Stimulated activated naive CD4-positive, alpha-beta T cell treated with Interleukin-2 at 50 U/mL for 16 hours (primary cell): ENCODE measurements at regions not wholly inside any gene's neighbourhood (a gene's known extent, or its start where the extent isn't known, plus 50 kb on each side); places are given as distances from the start of the nearest gene placed in this dataset.

Experiments
- DNase-seq: peaks from one replicate; lab custom pipeline; 2025; lab: John Stamatoyannopoulos, UW

DNA sequence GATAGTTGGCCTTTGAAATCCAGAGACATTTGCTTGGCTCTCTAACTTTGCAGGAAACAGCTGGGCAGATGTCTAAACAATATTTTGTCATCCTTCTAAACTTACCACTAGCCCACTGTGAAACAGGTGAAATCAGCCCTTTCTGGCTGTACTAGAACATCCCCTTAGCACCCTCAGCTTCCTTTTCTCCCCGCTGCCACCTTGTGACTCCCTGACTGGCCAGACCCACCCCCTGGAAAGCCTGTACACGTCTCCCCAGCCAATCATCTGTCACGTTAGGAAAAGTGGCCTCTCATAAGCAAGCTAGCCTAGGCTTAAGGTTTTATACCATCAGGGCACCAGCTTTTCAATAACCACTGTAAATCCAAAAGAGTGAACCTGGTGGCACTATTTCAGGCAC is 88.6 kb upstream of the E2F3 start:
- DNase-seq = no peak

DNA sequence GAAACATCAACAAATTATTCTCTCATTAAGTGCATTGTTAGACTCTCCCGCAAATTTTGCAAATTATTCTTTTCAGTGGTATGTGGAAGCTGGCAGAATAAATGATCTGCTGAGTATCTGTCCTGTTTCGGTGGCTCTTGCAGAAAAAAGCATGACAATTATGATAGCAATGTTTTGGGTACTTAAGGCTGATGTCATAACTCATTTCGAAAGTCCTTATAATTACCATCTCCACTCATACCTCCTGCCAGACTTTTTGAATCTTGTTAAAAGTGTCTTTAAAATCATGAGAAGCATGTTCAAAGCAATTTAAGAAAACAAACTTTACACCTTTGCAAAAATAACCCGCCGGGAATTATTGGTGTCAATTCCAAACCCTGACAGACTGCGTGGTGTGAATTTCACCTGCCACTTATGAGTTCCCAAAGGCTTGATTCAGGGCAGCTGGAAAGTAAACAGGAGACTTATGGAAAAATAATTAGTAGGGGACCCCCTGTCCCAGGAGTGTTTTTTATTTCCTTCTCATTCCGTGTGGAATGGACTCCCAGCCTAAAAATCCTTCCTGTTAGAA is 87.6 kb upstream of the E2F3 start:
- no peak for DNase-seq

DNA sequence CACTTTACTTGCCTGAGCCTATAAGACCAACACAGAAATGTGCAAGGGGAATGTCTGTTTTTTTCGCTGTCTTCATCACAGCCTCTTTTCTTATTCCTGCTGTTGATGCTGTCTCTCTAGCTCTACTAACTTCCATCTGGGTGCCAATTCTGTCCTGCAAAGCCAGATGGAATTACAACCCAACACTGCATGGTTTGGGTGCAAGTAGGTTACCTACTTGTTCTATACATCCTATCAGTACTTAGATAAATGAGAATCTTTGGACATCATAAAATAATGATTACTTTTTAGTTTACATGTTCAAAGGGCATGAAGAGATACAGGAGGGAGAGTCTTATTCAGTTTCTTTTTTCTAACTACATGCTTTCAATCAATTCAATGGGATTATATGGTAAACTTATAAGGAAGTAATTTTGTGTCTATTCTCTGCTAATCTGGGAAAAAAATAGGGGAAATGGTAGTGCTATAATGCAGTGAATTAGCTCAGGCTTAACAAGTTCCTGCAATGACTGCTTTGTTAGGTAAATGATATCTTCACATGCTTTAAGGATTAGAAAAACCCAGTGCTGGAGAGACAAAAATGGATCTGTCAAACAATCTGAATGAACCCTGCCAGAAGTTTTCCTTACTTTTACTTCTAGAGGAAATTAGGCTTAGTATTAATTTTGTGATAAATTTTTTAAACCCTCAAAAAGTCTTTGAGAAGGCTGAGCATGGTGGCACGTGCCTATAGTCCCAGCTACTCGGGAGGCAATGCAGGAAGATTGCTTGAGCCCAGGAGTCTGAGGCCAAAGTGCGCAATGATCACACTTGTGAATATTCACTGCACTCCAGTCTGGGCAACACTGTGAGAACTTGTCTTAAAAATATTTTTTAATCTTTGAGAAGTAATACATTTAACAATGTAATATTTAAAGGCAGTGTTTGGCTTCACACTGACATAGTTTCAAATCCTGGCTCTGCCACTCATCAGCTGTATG is 86.5 kb upstream of the E2F3 start:
- no peak for DNase-seq

DNA sequence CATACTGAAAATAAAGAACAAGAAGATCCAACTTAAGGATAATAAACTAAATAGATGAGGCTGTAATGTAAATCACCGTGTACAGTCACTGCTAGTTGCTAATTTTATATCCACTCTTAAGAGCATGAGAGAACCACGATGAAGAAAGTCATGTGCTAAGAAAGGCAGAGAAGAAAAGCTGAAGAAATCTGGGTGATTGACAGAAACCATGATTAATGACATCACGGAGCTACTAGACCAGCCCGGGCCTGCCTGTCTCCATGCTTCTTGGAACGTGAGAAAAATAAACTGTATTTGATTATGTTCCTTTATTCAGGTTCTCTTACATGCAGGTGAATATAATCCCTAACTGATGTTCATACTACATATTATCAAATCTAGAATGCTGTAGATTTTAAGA is 84.2 kb upstream of the E2F3 start:
- DNase-seq = no peak

DNA sequence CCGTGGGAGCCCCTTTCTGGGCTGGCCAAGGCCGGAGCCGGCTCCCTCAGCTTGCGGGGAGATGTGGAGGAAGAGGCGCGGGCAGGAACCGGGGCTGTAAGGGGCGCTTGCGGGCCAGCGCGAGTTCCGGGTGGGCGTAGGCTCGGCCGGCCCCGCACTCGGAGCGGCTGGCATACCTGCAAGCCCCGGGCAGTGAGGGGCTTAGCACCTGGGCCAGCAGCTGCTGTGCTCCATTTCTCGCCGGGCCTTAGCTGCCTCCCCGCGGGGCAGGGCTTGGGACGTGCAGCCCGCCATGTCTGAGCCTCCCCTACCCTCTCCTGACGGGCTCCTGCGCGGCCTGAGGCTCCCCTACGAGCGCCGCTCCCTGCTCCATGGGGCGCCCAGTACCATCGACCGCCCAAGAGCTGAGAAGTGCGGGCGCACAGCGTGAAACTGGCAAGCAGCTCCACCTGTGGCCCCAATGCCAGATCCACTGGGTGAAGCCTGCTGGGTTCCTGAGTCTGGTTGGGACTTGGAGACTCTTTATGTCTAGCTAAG is 82.8 kb upstream of the E2F3 start:
- DNase-seq = no peak

DNA sequence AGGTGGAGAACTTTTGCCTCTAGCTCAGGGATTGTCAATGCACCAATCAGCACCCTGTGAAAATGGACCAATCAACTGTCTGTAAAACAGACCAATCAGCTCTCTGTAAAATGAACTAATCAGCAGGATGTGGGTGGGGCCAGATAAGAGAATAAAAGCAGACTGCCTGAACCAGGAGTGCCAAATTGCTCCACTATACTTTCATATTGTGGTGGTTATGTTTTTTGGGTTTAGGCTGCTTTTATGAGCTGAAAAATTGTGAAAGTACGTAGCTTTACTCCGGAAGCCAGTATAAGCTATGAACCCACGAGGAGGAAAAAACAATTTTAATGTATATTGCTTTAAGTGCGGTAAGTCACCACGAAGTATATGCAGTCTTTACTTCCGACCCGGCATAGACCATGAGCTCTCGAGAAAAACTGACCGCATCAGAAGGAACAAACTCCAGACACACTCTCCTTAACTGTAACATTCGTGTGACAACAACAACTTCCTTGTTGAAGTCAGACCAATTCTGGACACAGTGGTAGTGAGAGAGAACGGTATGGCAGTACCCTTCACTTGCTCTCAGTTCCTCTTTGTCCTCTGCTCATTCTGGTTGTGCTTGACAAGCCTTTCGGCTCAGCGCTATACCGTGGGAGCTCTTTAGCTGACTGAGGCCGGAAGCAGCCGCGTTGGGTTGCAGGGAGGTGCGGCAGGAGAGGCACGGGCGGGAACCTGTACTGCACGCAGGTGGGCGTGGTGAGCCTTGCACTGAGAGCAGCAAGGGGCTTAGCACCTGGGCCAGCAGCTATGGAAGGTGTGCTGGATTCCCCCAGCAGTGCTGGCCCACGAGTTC is 81.9 kb upstream of the E2F3 start:
- DNase-seq = peak; percentile 69

DNA sequence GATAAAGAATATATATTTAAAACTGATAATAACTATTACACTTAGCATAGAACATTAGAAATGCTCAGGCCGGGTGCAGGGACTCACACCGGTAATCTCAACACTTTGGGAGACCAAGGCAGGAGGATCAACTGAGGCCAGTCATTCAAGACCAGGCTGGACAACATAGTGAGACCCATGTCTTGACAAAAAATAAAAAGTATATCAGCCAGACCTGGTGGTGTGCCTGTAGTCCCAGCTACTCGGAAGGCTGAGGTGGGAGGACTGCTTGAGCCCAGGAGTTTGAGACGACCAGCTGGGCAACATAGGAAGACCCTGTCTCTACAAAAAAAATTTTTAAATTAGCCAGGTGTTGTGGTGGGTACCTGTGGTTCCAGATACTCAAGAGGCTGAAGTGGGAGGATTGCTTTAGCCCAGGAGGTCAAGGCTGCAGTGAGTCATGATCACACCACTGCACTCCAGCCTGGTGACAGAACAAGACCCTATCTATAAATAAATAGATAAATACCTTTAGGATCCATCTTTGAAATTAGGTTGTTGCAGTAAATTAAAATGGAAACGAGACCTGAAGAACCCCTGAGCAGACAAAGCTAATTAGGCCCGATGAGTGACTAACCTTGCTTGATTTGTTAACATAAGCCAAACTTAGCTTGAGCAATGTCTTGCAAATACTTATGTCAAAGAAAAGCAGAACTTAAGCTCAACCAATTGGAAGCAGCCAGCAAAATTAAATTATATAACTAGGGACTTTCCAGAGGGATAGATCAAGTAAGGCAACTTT is 75.8 kb upstream of the E2F3 start:
- no peak for DNase-seq

DNA sequence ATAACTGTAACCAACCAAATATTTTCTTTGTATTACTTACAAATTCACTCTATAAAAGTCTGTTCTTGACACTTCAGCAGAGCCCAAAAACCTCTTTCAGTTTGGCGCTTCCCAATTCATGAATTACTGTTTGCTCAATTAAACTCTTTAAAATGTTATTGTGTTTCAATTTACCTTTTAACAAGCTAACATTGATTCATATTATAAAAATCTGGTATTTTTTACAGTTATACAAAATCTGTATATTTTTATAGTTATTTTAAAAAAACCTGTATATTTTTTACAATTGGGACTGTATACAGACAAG is 75.3 kb upstream of the E2F3 start:
- DNase-seq = no peak

DNA sequence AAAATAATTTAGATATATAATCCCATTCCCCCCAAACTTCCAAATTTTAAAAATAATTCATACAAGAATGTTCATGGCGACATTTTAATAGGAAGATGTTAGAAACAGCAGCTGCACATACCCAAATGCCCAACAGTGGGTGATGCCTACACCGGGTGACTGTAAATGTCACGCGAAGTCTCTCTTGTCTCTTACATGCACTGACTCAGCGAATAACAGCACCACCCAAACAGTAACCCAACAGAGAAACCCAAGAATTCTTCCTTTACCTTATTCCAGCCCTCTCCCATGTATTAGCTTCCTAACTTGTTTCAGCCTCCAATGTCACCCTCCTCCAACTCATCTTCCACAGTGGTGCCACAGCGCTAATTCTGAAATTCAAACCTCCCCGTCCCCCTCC is 74.5 kb upstream of the E2F3 start:
- DNase-seq = no peak

DNA sequence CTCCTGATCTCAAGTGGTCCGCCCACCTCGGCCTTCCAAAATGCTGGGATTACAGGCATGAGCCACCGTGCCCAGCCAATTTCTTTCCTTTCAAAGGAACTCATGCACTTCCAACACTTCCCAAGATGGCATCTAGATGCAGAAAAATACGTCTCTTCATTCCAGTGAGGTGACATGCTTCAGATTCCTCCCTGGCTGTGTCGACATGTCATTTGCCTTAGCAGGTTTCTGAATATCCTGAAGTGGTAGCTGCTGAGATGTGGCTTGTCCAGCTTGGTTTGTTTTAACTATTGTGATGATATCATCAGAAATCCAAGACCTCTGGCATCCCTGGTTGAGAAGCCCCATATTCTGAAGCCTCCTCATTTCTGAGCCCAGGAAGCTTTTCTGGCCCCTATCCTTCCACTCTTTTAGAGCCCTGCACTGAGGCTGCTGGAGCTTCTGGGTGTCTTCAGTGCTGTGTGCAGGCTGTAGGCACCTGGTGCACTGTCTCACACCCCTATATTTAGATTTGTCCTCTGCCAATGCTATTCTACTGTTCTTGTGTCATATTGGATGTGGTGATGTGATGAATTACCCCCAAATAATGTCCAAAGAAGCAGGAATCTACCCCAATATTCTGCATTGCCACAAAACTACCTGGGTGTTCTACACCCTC is 73.3 kb upstream of the E2F3 start:
- DNase-seq = no peak

DNA sequence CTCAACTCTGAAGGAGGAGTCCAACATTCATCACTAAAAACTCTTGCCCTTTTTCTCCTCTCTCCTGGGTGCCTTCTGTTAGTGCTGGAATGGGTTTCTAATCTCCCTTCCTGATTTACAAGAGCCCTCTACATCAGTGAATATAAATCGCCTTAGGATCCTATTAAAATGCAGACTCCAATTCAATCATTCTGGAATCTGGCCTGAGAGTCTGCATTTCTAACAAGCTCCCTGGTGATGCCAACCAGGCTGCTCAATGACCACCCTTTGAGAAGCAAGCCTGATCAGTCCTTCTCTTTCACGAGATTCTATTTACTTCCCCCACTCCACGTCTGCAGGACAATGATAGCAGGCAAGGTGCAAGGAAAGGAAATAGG is 72.8 kb upstream of the E2F3 start:
- no peak for DNase-seq

DNA sequence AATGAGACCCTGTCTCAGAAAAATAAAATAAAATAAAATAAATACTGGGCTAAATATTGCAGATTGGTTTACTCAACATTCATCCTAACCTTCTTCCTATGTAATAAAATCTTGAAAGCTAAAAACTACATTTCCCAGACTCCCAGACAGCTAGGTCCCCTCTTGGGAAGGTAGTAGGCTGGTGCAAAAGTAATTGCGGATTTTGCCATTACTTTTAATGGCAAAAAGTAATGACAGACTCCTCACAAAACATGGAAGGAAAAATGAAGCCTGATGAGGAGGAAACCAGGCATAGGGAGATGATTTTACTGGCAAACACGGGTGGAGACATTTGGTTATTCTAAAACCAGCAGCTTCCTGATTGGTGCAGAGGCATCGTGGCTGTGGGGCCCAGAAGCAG is 70.6 kb upstream of the E2F3 start:
- DNase-seq = no peak

DNA sequence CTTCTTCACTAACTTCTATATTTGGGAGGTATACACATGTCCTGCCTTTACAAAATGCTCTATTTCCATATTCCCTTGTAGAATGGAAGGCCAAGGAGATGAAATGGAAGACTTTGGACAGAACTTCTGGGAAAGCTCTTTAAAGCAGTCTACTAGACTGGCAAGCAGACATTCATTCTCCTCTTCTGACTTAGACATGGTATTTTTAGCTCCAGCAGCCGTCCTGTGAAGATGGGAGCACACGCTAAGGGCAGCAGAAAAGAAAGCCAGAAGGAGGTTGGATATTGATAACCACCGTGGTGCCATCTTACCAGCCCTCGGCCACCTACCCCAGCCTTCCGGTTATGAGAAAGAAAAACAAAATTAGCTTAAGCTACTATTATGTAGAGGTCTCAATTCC is 70.1 kb upstream of the E2F3 start:
- DNase-seq = no peak

DNA sequence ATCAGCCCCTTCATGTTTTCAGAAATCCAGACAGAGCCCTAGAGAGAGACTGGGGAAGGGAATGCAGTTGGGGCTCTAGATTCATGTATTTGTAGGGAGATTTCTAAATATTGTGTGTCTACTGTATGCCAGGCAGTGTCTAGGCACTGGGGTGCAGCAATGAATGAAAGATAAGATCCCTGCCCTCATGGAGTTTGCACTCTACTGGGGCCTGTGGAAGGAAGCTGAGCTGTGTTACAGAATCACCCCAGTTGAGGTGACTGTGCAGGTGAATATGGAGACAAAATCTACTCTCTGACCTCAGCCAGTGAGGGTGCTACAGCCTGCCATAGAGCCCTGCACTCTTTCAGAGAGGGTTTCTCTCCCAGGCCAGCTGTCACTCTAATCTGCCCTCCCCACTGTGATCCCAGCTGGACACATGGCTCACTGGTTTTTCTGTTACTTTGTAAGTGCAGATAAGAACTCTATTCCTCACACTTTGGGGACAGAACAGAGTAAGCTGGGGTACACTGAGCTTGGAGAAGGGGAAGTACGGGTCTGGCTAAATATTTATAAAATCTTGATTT is 69.2 kb upstream of the E2F3 start:
- DNase-seq = no peak

DNA sequence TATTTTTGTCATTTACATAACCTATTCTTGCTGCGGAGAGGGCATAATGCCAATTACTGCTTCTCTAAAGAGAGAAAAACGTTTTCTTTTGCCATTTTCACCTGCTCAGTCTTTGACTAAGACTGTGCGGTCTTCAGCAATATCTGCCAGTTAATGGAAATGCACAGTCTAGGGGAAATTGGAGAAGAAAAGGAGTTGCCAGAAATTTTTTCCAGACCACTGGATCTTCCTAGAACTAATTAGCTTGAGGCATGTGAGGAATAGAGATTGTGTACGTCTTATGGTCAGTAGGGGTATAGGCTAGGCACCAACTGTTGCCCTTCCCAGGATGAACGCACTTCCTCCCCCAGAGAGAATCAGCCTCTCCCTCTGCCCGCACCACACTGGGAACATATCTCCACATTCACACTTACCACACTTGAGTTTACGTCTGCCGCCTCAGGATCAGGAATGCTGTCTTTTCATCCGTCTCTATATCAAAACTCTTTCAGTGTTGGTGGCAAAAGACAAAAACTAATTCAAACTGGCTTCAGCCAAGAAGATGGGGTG is 67.9 kb upstream of the E2F3 start:
- no peak for DNase-seq

DNA sequence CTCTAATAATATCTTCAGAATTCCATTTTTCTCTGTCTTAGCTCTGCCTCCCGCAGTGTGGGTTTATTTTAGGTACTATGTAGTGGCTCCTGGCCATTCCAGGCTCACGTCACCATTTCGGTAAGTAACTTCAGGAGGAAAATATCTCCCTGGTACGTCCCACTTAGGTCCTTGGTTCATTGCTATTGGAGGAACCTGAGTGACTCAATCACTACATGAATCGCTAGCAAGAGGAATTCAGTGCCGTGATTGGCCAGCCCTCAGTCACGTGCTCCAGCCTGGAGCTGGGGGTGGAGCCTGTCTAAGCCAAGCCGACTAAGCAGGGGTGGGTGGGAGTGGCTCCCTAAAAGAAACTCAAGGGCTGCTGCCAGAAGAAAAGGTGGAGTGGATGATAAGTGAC is 67.3 kb upstream of the E2F3 start:
- DNase-seq = peak; percentile 0

DNA sequence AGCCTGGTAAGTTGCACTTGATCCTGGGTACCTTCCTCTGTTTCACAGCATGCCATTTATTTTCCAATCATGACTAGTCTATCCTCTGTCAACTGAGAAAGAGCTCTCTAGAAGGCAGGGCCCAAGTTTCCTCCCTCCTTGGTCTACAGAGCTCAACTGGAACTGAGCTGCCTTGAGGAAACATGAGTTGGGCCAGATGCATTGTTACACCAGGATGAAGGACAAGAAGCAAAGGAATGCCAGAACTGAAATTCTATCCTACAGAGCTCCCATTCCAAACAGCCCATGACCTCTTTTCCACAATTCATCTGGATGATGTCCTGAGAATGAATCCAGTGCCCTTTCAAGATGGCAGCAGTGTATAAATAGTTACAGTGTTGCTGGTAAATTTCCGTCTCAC is 66.7 kb upstream of the E2F3 start:
- DNase-seq = no peak

DNA sequence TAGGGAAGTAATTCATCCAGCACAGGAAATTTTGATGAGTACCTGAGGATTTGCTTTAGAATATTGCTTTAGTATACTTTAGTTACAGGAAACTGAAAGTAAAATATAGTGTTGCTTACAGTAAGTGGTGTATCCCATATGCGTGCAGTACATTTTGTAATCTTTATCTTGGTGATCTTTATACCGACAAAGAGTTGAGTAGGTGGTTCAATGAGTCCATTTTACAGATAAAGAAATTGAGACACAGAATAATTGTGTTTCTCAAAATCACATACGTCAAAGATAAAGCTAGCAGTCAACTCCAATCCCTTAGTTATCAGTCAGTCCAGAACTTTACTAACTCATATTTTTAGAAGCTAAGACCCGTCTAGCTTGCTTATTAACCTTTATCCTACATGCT is 65.8 kb upstream of the E2F3 start:
- no peak for DNase-seq

DNA sequence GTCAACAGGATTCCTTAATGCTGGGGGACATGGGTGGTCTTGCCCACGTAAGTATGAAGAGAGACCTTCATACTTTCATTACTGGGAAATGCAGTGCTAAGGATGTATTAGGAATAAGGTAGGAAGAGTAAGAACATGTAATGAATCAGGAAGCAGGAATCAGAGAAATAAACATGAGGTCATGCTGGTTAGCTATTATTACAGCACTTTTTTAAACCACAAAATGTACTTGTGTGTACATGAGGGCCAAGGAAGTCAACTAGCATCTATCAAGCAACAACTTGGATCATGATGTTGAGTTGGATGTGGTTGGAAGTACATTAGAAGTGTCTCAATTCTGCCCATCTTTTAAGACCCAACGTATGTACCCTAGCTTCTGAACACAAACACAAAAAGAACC is 63.5 kb upstream of the E2F3 start:
- DNase-seq = no peak

DNA sequence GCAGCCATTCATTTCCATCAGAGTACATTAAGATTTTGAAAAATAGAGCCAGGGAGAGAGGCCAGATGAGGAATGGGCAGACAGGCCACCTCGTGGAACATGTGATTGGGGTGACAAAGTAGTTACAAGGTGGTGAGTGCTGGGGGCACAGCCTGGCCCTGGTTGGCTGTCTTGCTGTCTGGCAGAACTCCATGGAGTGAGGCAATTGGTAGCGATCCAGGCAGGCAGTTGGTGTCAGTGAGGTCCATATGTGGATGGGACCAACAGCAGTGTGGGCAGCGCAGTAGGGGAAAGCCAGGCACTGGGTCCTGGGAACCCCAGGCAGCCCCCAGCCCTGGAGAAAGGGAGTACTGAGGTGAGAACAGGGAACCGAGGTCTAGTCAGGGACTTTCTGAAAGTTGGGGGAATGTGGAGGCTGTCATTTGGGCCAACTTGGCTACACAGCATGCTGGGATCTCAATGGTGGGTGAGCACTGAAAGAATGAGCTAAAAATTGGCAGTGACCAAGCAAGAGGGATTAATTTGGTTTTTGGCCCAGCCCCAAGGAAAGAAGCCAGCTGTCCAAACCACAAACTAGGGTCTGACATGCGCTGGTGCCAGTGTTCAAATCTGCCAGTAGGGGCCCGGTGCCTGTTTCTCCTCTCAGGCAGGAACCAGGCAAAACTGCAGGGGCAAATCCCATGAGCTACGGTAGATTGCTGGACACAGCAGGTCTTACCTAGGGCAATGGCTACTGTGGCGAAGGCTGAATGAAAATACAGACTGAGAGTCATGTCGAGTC is 61.4 kb upstream of the E2F3 start:
- DNase-seq = no peak
